ENCODE measurements at regions not wholly inside any gene's neighbourhood (a gene's known extent, or its start where the extent isn't known, plus 50 kb on each side); places are given as distances from the start of the nearest gene placed in this dataset.

DNA sequence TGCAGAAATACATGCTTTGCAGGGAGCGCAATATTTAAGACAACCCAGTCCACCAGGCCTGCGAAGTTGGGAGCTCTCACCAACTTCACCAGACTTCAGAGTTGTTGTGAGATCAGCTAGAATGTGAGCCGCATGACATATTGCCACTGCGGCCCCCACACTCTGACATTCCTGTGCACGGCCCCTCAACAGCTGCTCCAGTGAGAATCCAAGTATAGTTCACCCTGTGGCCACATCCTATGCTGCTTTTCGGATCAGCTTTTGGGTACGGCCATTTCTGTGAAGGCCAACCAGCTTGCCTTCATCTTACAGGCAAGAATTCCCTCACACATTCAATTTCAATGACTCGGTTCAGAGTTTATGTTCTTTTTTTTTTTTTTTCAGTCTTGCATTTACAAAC lies 177.8 kb downstream of the SOX11 start:
- TF ChIP-seq, protein P1, sequence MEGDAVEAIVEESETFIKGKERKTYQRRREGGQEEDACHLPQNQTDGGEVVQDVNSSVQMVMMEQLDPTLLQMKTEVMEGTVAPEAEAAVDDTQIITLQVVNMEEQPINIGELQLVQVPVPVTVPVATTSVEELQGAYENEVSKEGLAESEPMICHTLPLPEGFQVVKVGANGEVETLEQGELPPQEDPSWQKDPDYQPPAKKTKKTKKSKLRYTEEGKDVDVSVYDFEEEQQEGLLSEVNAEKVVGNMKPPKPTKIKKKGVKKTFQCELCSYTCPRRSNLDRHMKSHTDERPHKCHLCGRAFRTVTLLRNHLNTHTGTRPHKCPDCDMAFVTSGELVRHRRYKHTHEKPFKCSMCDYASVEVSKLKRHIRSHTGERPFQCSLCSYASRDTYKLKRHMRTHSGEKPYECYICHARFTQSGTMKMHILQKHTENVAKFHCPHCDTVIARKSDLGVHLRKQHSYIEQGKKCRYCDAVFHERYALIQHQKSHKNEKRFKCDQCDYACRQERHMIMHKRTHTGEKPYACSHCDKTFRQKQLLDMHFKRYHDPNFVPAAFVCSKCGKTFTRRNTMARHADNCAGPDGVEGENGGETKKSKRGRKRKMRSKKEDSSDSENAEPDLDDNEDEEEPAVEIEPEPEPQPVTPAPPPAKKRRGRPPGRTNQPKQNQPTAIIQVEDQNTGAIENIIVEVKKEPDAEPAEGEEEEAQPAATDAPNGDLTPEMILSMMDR (IDR thresholded peaks at IDR 0.05; ENCODE audit: poor library complexity): no peak
- TF ChIP-seq EZH2 (IDR thresholded peaks at IDR 0.05; ENCODE audit: borderline replicate concordance): no peak

Data from hepatocyte (in vitro differentiated cells).